IMR-90 (cell line): ENCODE measurements at regions not wholly inside any gene's neighbourhood (a gene's known extent, or its start where the extent isn't known, plus 50 kb on each side); places are given as distances from the start of the nearest gene placed in this dataset.

Experiments used
- ATAC-seq: fragments of 200-7000 bp; cut with Tn5 transposase; 2 replicates; pipeline ENCODE4 v1.9.1; 2020; ENCODE audit warnings: low read depth, mild to moderate bottlenecking, moderate library complexity
- BruUV-seq: library from RNA; stranded (reverse); fragments of 400-500 nt; replicated peaks from 2 replicates; lab custom pipeline; 2021; lab: Mats Ljungman, UMichigan
- CTCF ChIA-PET: fragments of 300-600 bp; formaldehyde crosslinking; extraction: SDS; loops from one replicate; lab custom pipeline; 2021; ENCODE audit warnings: antibody characterized with exemption; lab: Yijun Ruan, JAX
- POLR2A ChIA-PET: fragments of 300-600 bp; sonication (Branson Sonifier 250); formaldehyde crosslinking; loops from one replicate; lab custom pipeline; 2022; ENCODE audit warnings: antibody characterized with exemption; ENCODE audit not compliant: unreplicated experiment; lab: Charles Lee
- DNase-seq: peaks from one replicate; pipeline ENCODE4 v3.0.0; 2013
- H2AFZ ChIP-seq: replicated peaks from 2 replicates; pipeline ENCODE3; 2013; ENCODE audit warnings: low read length, mild to moderate bottlenecking; ENCODE audit not compliant: poor library complexity
- H2AK5ac ChIP-seq: 2 replicates; pipeline ENCODE4 v1.6.1; 2013; ENCODE audit warnings: low read depth, low read length, inconsistent platforms
- H2AK9ac ChIP-seq: replicated peaks from 2 replicates; pipeline ENCODE3; 2013; ENCODE audit warnings: mild to moderate bottlenecking, low read depth, low read length, moderate library complexity; ENCODE audit not compliant: poor library complexity
- H2BK120ac ChIP-seq: 2 replicates; pipeline ENCODE4 v1.6.1; 2013; ENCODE audit warnings: low read depth, low read length, inconsistent platforms
- H2BK15ac ChIP-seq: 3 replicates; pipeline ENCODE4 v1.6.1; 2013; ENCODE audit warnings: low read depth, low read length, inconsistent platforms
- H2BK20ac ChIP-seq: 2 replicates; pipeline ENCODE4 v1.6.1; 2013; ENCODE audit warnings: low read depth, mild to moderate bottlenecking, inconsistent platforms, low read length, moderate library complexity
- H2BK5ac ChIP-seq: 2 replicates; pipeline ENCODE4 v1.6.1; 2013; ENCODE audit warnings: mild to moderate bottlenecking, low read depth, low read length, inconsistent platforms; ENCODE audit not compliant: poor library complexity, severe bottlenecking
- H3K14ac ChIP-seq: replicated peaks from 2 replicates; pipeline ENCODE4 v1.6.1; 2013; ENCODE audit warnings: low read depth, low read length, inconsistent platforms
- H3K18ac ChIP-seq: 2 replicates; pipeline ENCODE4 v1.6.1; 2013; ENCODE audit warnings: low read depth, low read length, control low read depth
- H3K23ac ChIP-seq: 2 replicates; pipeline ENCODE4 v1.6.1; 2013; ENCODE audit warnings: low read depth, low read length, inconsistent platforms
- H3K27ac ChIP-seq: 2 replicates; pipeline ENCODE4 v1.5.1; 2013; ENCODE audit warnings: mild to moderate bottlenecking, control low read depth, low read length; ENCODE audit not compliant: insufficient read depth
- H3K27me3 ChIP-seq: 2 replicates; pipeline ENCODE4 v1.6.1; 2013; ENCODE audit warnings: low read length; ENCODE audit not compliant: control insufficient read depth, insufficient read depth
- H3K36me3 ChIP-seq: 2 replicates; pipeline ENCODE4 v1.6.1; 2013; ENCODE audit warnings: low read length, mixed read lengths; ENCODE audit not compliant: control insufficient read depth, insufficient read depth
- H3K4ac ChIP-seq: 2 replicates; pipeline ENCODE4 v1.6.1; 2013; ENCODE audit warnings: low read depth, low read length, inconsistent platforms
- H3K4me1 ChIP-seq: 2 replicates; pipeline ENCODE4 v1.6.1; 2013; ENCODE audit warnings: low read length, mixed read lengths; ENCODE audit not compliant: control insufficient read depth, insufficient read depth
- H3K4me2 ChIP-seq: 2 replicates; pipeline ENCODE4 v1.6.1; 2013; ENCODE audit warnings: low read depth, mild to moderate bottlenecking, control low read depth, low read length, moderate library complexity
- H3K4me3 ChIP-seq: 2 replicates; pipeline ENCODE4 v1.5.1; 2013; ENCODE audit warnings: low read depth, mild to moderate bottlenecking, control low read depth, low read length, moderate library complexity; ENCODE audit not compliant: insufficient read depth
- H3K56ac ChIP-seq: 2 replicates; pipeline ENCODE4 v1.6.1; 2013; ENCODE audit warnings: low read length, inconsistent platforms; ENCODE audit not compliant: insufficient read depth; ENCODE audit errors: extremely low read depth
- H3K79me1 ChIP-seq, 2 experiments: 2 replicates each; pipeline ENCODE4 v1.6.1; 2013; ENCODE audit warnings: low read length in 2 of 2, inconsistent platforms in 1 of 2, low read depth in 1 of 2
- H3K9ac ChIP-seq: 2 replicates; pipeline ENCODE4 v1.6.1; 2013; ENCODE audit warnings: low read depth, low read length, control low read depth
- H3K9me1 ChIP-seq: 2 replicates; pipeline ENCODE4 v1.6.1; 2013; ENCODE audit warnings: low read length, inconsistent platforms; ENCODE audit not compliant: insufficient read depth
- H3K9me3 ChIP-seq: 2 replicates; pipeline ENCODE4 v1.6.1; 2013; ENCODE audit warnings: low read length; ENCODE audit not compliant: control insufficient read depth, insufficient read depth
- H4K20me1 ChIP-seq: 2 replicates; pipeline ENCODE4 v1.6.1; 2013; ENCODE audit warnings: low read length, inconsistent platforms; ENCODE audit not compliant: insufficient read depth
- H4K5ac ChIP-seq: 2 replicates; pipeline ENCODE4 v1.6.1; 2013; ENCODE audit warnings: mild to moderate bottlenecking, low read depth, low read length, control low read depth
- H4K8ac ChIP-seq, 2 experiments: 2 replicates each; pipeline ENCODE4 v1.6.1; 2013; ENCODE audit warnings: low read depth in 2 of 2, low read length in 2 of 2, control low read depth in 1 of 2, inconsistent platforms in 1 of 2
- H4K91ac ChIP-seq: 2 replicates; pipeline ENCODE4 v1.6.1; 2013; ENCODE audit warnings: low read depth, low read length, inconsistent platforms; ENCODE audit not compliant: insufficient read depth
- BHLHE40 ChIP-seq: fragments of 150-350 bp; IDR thresholded peaks from 2 replicates; pipeline ENCODE4 v1.6.1; 2016; ENCODE audit warnings: mild to moderate bottlenecking, low read depth, low read length
- CHD1 ChIP-seq: IDR thresholded peaks from 2 replicates; pipeline ENCODE4 v1.6.1; 2012; ENCODE audit warnings: low read depth, low read length, improper control_type of control experiment
- CTCF ChIP-seq: conservative IDR thresholded peaks from 2 replicates; pipeline ENCODE4 v1.5.1; 2012; ENCODE audit warnings: mild to moderate bottlenecking, low read depth, low read length, improper control_type of control experiment
- ELK1 ChIP-seq: fragments of 150-350 bp; IDR thresholded peaks from 2 replicates; pipeline ENCODE4 v1.6.1; 2016; ENCODE audit warnings: low read depth, mild to moderate bottlenecking, low read length, moderate library complexity, borderline replicate concordance
- FOS ChIP-seq: fragments of 150-350 bp; IDR thresholded peaks from 2 replicates; pipeline ENCODE4 v1.6.1; 2016; ENCODE audit warnings: low read depth, low read length
- MAFK ChIP-seq: IDR thresholded peaks from 2 replicates; pipeline ENCODE4 v1.6.1; 2012; ENCODE audit warnings: low read depth, low read length, improper control_type of control experiment
- MAZ ChIP-seq: IDR thresholded peaks from 2 replicates; pipeline ENCODE4 v1.6.1; 2012; ENCODE audit warnings: low read depth, mild to moderate bottlenecking, low read length, improper control_type of control experiment, moderate library complexity, borderline replicate concordance
- MXI1 ChIP-seq: IDR thresholded peaks from 2 replicates; pipeline ENCODE4 v1.6.1; 2012; ENCODE audit warnings: low read depth, mild to moderate bottlenecking, low read length, moderate library complexity, borderline replicate concordance
- NFE2L2 ChIP-seq: fragments of 150-350 bp; IDR thresholded peaks from 2 replicates; pipeline ENCODE4 v1.6.1; 2016; ENCODE audit warnings: low read depth, mild to moderate bottlenecking, low read length
- POLR2A ChIP-seq: IDR thresholded peaks from 2 replicates; pipeline ENCODE4 v1.6.1; 2012; ENCODE audit warnings: mild to moderate bottlenecking, low read depth, low read length
- RFX5 ChIP-seq: IDR thresholded peaks from 2 replicates; pipeline ENCODE4 v1.8.0; 2012; ENCODE audit warnings: low read depth, mild to moderate bottlenecking, low read length, moderate library complexity
- SMC3 ChIP-seq: fragments of 150-350 bp; IDR thresholded peaks from 2 replicates; pipeline ENCODE4 v1.6.1; 2016; ENCODE audit warnings: low read depth, mild to moderate bottlenecking, antibody characterized with exemption, low read length, moderate library complexity
- WGBS, 2 experiments: methylation state at CpG; one replicate each; pipeline versions ENCODE4 v1.1.5 to v1.1.7; 2013; ENCODE audit warnings: missing lambda C conversion rate in 2 of 2; ENCODE audit not compliant: insufficient read length in 1 of 2; ENCODE audit errors: extremely low coverage in 2 of 2; 5-methylcytosine and 5-hydroxymethylcytosine counted together
- dilution Hi-C: fragments of 300-500 bp; cut with HindIII; formaldehyde crosslinking; loops from one replicate; pipeline ENCODE4 v1.14.3; 2018; ENCODE audit warnings: low sequenced_read_pairs; ENCODE audit not compliant: unreplicated experiment
- in situ Hi-C: fragments of 300-500 bp; cut with MboI; formaldehyde crosslinking; loops from 3 replicates; pipeline ENCODE4 v1.14.3; 2019; ENCODE audit warnings: low sequenced_read_pairs, inconsistent platforms, mixed read lengths
- intact Hi-C: fragments of 100-400 bp; cut with micrococcal nuclease; formaldehyde crosslinking; loops from 2 replicates; pipeline ENCODE4 v1.10.0; 2022

GRCh38 chr6:48894469-48894868 lies 568.6 kb downstream of the MMUT start:
- Histone ChIP-seq H3K27ac (no peak overlapping the region), H2BK15ac (no peak overlapping the region), H3K9me1 (no peaks in the 10 kb centered on the region), H3K23ac (no peak overlapping the region), H3K56ac (no peak overlapping the region), H3K4me3 (no peak overlapping the region), H2AFZ (no peak overlapping the region), H2AK5ac (no peak overlapping the region), H3K9me3 (no peaks in the 10 kb centered on the region), H3K36me3 (no peaks in the 10 kb centered on the region), H3K4me1 (no peaks in the 10 kb centered on the region), H2BK120ac (no peak overlapping the region), H3K18ac (no peak overlapping the region), H4K8ac (no peak overlapping the region), H3K4me2 (no peak overlapping the region), H3K9ac (no peak overlapping the region), H4K5ac (no peak overlapping the region), H4K91ac (no peak overlapping the region), H3K27me3 (no peaks in the 10 kb centered on the region), H2BK5ac (no peak overlapping the region), H3K4ac (no peak overlapping the region), H2AK9ac (no peak overlapping the region), H3K14ac (no peak overlapping the region), H3K79me1 (no peaks in the 10 kb centered on the region), H2BK20ac (no peak overlapping the region), H4K20me1 (no peaks in the 10 kb centered on the region)
- dilution Hi-C loops (no loop called here), intact Hi-C loops (no loop called here), in situ Hi-C loops (no loop called here)
- ChIA-PET POLR2A (no interaction called here), CTCF (interaction anchor here (0.6 kb wide), 1 partner anchor 798 kb away, joined by 6 read pairs; no protein-coding TSS in a partner anchor)
- ATAC-seq (no peak), DNase-seq (no peak)
- TF ChIP-seq MAFK, result no peak
- TF ChIP-seq ELK1, result no peak
- no peak for TF ChIP-seq CTCF
- TF ChIP-seq FOS, result no peak
- no peak for TF ChIP-seq CHD1
- TF ChIP-seq NFE2L2, result no peak
- no peak for TF ChIP-seq RFX5
- TF ChIP-seq MXI1, result no peak
- no peak for TF ChIP-seq MAZ
- TF ChIP-seq BHLHE40, result no peak
- no peak for TF ChIP-seq SMC3
- TF ChIP-seq POLR2A, result no peak
- WGBS, 2 experiments, result no CpG with 5 or more reads among the region's 3 CpGs
- no TSS peak for BruUV-seq
